ENCODE measurements at regions not wholly inside any gene's neighbourhood (a gene's known extent, or its start where the extent isn't known, plus 50 kb on each side); places are given as distances from the start of the nearest gene placed in this dataset.

DNA sequence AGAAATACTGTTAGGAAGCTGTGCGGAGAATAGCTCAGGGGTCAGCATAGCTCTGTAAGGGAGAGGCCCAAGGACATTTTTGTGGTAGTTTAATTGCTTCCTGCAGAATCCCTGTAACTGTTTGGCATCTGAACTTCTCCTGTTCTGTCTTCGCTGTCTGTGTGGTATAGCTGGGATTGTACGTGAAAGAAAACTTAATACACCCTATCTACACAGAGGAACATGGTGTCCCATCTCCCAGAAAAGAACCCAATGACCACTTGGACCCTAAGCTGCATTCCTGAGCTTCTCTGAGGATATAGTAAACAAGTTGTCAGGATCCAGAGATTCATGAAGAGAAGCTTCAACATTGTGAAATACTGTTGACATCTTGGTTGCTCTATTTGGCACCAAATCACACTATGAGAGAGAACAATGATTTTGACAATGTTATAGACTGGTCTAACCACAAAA, 81.3 kb downstream of the CDC42EP3 start (continued):
- TF ChIP-seq, protein P1, sequence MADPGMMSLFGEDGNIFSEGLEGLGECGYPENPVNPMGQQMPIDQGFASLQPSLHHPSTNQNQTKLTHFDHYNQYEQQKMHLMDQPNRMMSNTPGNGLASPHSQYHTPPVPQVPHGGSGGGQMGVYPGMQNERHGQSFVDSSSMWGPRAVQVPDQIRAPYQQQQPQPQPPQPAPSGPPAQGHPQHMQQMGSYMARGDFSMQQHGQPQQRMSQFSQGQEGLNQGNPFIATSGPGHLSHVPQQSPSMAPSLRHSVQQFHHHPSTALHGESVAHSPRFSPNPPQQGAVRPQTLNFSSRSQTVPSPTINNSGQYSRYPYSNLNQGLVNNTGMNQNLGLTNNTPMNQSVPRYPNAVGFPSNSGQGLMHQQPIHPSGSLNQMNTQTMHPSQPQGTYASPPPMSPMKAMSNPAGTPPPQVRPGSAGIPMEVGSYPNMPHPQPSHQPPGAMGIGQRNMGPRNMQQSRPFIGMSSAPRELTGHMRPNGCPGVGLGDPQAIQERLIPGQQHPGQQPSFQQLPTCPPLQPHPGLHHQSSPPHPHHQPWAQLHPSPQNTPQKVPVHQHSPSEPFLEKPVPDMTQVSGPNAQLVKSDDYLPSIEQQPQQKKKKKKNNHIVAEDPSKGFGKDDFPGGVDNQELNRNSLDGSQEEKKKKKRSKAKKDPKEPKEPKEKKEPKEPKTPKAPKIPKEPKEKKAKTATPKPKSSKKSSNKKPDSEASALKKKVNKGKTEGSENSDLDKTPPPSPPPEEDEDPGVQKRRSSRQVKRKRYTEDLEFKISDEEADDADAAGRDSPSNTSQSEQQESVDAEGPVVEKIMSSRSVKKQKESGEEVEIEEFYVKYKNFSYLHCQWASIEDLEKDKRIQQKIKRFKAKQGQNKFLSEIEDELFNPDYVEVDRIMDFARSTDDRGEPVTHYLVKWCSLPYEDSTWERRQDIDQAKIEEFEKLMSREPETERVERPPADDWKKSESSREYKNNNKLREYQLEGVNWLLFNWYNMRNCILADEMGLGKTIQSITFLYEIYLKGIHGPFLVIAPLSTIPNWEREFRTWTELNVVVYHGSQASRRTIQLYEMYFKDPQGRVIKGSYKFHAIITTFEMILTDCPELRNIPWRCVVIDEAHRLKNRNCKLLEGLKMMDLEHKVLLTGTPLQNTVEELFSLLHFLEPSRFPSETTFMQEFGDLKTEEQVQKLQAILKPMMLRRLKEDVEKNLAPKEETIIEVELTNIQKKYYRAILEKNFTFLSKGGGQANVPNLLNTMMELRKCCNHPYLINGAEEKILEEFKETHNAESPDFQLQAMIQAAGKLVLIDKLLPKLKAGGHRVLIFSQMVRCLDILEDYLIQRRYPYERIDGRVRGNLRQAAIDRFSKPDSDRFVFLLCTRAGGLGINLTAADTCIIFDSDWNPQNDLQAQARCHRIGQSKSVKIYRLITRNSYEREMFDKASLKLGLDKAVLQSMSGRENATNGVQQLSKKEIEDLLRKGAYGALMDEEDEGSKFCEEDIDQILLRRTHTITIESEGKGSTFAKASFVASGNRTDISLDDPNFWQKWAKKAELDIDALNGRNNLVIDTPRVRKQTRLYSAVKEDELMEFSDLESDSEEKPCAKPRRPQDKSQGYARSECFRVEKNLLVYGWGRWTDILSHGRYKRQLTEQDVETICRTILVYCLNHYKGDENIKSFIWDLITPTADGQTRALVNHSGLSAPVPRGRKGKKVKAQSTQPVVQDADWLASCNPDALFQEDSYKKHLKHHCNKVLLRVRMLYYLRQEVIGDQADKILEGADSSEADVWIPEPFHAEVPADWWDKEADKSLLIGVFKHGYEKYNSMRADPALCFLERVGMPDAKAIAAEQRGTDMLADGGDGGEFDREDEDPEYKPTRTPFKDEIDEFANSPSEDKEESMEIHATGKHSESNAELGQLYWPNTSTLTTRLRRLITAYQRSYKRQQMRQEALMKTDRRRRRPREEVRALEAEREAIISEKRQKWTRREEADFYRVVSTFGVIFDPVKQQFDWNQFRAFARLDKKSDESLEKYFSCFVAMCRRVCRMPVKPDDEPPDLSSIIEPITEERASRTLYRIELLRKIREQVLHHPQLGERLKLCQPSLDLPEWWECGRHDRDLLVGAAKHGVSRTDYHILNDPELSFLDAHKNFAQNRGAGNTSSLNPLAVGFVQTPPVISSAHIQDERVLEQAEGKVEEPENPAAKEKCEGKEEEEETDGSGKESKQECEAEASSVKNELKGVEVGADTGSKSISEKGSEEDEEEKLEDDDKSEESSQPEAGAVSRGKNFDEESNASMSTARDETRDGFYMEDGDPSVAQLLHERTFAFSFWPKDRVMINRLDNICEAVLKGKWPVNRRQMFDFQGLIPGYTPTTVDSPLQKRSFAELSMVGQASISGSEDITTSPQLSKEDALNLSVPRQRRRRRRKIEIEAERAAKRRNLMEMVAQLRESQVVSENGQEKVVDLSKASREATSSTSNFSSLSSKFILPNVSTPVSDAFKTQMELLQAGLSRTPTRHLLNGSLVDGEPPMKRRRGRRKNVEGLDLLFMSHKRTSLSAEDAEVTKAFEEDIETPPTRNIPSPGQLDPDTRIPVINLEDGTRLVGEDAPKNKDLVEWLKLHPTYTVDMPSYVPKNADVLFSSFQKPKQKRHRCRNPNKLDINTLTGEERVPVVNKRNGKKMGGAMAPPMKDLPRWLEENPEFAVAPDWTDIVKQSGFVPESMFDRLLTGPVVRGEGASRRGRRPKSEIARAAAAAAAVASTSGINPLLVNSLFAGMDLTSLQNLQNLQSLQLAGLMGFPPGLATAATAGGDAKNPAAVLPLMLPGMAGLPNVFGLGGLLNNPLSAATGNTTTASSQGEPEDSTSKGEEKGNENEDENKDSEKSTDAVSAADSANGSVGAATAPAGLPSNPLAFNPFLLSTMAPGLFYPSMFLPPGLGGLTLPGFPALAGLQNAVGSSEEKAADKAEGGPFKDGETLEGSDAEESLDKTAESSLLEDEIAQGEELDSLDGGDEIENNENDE (IDR thresholded peaks at IDR 0.05; ENCODE audit: insufficient replicate concordance, low read length) = no peak
- TF ChIP-seq NANOG (IDR thresholded peaks at IDR 0.05; ENCODE audit: insufficient read depth, low read depth, low read length, poor library complexity, severe bottlenecking) = no peak
- TF ChIP-seq CEBPB (IDR thresholded peaks at IDR 0.05; ENCODE audit: low read depth, low read length) = no peak
- no peak for TF ChIP-seq RFX5 (IDR thresholded peaks at IDR 0.05; ENCODE audit: borderline replicate concordance, low read depth, low read length)
- TF ChIP-seq SRF (IDR thresholded peaks at IDR 0.05; ENCODE audit: low read depth, low read length) = no peak
- TF ChIP-seq HDAC6 (IDR thresholded peaks at IDR 0.05; ENCODE audit: low read depth, low read length) = no peak
- TF ChIP-seq YY1 (IDR thresholded peaks at IDR 0.05; ENCODE audit: low read depth, low read length) = no peak
- TF ChIP-seq EP300 (IDR thresholded peaks at IDR 0.05; ENCODE audit: borderline replicate concordance in 1 of 2, low read depth in 2 of 2, low read length in 2 of 2) = no peak
- TF ChIP-seq RXRA (IDR thresholded peaks at IDR 0.05; ENCODE audit: insufficient read depth, low read depth, low read length) = no peak
- TF ChIP-seq GABPA (IDR thresholded peaks at IDR 0.05; ENCODE audit: borderline replicate concordance, insufficient read depth, low read length) = no peak
- TF ChIP-seq SIRT6 (IDR thresholded peaks at IDR 0.05; ENCODE audit: low read length) = no peak
- no peak for TF ChIP-seq MAFK (IDR thresholded peaks at IDR 0.05; ENCODE audit: low read depth, low read length)
- no peak for TF ChIP-seq CHD2 (IDR thresholded peaks at IDR 0.05; ENCODE audit: low read length)

Measured in H1 (cell line).